Colonic mucosa (tissue), 4 donors: ENCODE measurements at regions not wholly inside any gene's neighbourhood (a gene's known extent, or its start where the extent isn't known, plus 50 kb on each side); places are given as distances from the start of the nearest gene placed in this dataset.

Experiments
- DNase-seq: peaks from one replicate; pipeline ENCODE4 v3.0.0-alpha.2; 2020
- H3K27ac ChIP-seq: fragments of 200-600 bp; one replicate; pipeline ENCODE4 v1.8.0; 2021
- H3K27me3 ChIP-seq: fragments of 200-600 bp; one replicate; pipeline ENCODE4 v1.8.0; 2021
- H3K36me3 ChIP-seq: fragments of 200-600 bp; one replicate; pipeline ENCODE4 v1.8.0; 2021
- H3K4me1 ChIP-seq: fragments of 200-600 bp; one replicate; pipeline ENCODE4 v1.8.0; 2021; ENCODE audit warnings: mild to moderate bottlenecking
- H3K4me3 ChIP-seq: fragments of 200-600 bp; one replicate; pipeline ENCODE4 v1.8.0; 2021
- H3K9ac ChIP-seq, 2 donors: one replicate each; pipeline ENCODE4 v1.7.0; 2013; ENCODE audit warnings: control low read depth in 2 of 2, low read depth in 2 of 2, low read length in 2 of 2
- H3K9me3 ChIP-seq: fragments of 200-600 bp; one replicate; pipeline ENCODE4 v1.8.0; 2021
- CTCF ChIP-seq: fragments of 200-600 bp; IDR thresholded peaks from one replicate; pipeline ENCODE4 v1.8.0; 2022; ENCODE audit warnings: antibody characterized with exemption, mild to moderate bottlenecking
- intact Hi-C: fragments of 100-400 bp; cut with DNase I; formaldehyde crosslinking; loops from one replicate; pipeline ENCODE4 v1.14.1; 2022
- donor health status: healthy.
- donor health status: DM: no; HTN: no; CAD: no.
- donor health status: DM: no; HTN: no; CAD: no.

DNA sequence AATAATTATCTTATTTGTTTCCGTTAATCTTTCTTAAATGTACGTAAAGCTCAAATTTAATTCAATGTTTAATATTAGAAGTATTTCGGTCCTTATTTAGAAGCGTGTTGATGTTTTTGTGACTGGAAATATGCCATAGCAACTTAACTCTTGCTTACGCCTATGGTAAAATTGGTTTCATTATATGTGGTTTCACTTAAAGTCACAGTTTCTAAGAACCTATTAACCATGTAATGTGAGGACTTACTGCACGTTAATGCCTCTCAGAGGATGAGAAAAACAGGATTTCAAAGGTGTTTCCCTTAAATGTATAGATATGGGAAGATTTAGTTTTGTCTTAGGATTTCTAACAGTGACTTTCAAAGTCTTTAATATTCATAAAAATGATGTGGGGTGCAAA lies 206.4 kb upstream of the IL15 start:
- TF ChIP-seq CTCF: no peak
- Histone ChIP-seq H3K27ac (no peak overlapping the region), H3K9ac (no peak overlapping the region), H3K27me3 (no peaks in the 10 kb centered on the region), H3K9me3 (no peaks in the 10 kb centered on the region), H3K4me3 (no peak overlapping the region), H3K36me3 (no peaks in the 10 kb centered on the region), H3K4me1 (no peaks in the 10 kb centered on the region)
- DNase-seq: no peak
- intact Hi-C loops: no loop called here

DNA sequence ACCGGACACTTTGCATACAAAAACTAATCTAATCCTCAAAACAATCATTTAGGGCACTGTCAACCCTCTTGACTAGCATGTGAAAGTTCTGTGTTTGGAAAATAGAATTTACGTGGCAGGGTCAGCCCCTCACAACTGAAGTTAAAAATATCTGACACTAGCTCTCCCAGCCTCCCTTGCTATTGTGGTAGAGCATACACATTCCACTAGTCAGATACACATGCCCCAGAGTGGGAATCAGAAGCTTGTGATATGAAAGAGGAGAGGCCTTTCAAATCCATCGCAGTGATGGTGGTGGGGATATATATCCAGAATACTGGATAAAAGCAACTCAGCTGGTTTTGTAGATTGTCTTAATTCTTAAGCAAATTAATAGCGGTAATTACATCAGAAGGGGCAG lies 205.7 kb upstream of the IL15 start:
- intact Hi-C loops: no loop called here
- no peak overlapping the region for H3K9ac ChIP-seq
- no peaks in the 10 kb centered on the region for H3K4me1 ChIP-seq
- TF ChIP-seq CTCF: no peak
- no peak overlapping the region for H3K4me3 ChIP-seq
- no peak for DNase-seq
- no peak overlapping the region for H3K27ac ChIP-seq
- no peaks in the 10 kb centered on the region for H3K27me3 ChIP-seq
- no peaks in the 10 kb centered on the region for H3K9me3 ChIP-seq
- H3K36me3 ChIP-seq: no peaks in the 10 kb centered on the region

GRCh38 chr4:141432000-141432712 lies 204.2 kb upstream of the IL15 start:
- Histone ChIP-seq H3K27me3 (no peaks in the 10 kb centered on the region), H3K27ac (no peak overlapping the region), H3K4me1 (no peaks in the 10 kb centered on the region), H3K36me3 (no peaks in the 10 kb centered on the region), H3K9ac (no peak overlapping the region), H3K9me3 (no peaks in the 10 kb centered on the region), H3K4me3 (no peak overlapping the region)
- intact Hi-C loops: no loop called here
- TF ChIP-seq CTCF: no peak
- DNase-seq: no peak

GRCh38 chr4:141435446-141436225 lies 200.7 kb upstream of the IL15 start:
- H3K36me3 ChIP-seq: no peaks in the 10 kb centered on the region
- intact Hi-C loops: no loop called here
- H3K27ac ChIP-seq: no peak overlapping the region
- H3K4me3 ChIP-seq: no peak overlapping the region
- no peak for TF ChIP-seq CTCF
- DNase-seq: no peak
- no peaks in the 10 kb centered on the region for H3K9me3 ChIP-seq
- H3K27me3 ChIP-seq: no peaks in the 10 kb centered on the region
- H3K9ac ChIP-seq: no peak overlapping the region
- H3K4me1 ChIP-seq: no peaks in the 10 kb centered on the region

- no peak overlapping the region for H3K4me3 ChIP-seq
- DNase-seq: no peak
- no peaks in the 10 kb centered on the region for H3K36me3 ChIP-seq
- no peaks in the 10 kb centered on the region for H3K4me1 ChIP-seq
- H3K27me3 ChIP-seq: no peaks in the 10 kb centered on the region
- intact Hi-C loops: no loop called here
- no peaks in the 10 kb centered on the region for H3K9me3 ChIP-seq
- TF ChIP-seq CTCF: no peak
- H3K27ac ChIP-seq: no peak overlapping the region
- H3K9ac ChIP-seq: no peak overlapping the region
Observed at GRCh38 chr4:141439223-141439622, 197.2 kb upstream of the IL15 start.
